Uterus (tissue), 2 donors: ENCODE measurements at regions not wholly inside any gene's neighbourhood (a gene's known extent, or its start where the extent isn't known, plus 50 kb on each side); places are given as distances from the start of the nearest gene placed in this dataset.

Source experiments
- CTCF ChIP-seq, 4 experiments: fragments of 200-600 bp in 2 of 4; fragments of 450-650 bp in 2 of 4; sonication (generic) in 2 of 4; IDR thresholded peaks; one replicate each; pipeline ENCODE4 v1.5.1; 2016 to 2019; ENCODE audit warnings: antibody characterized with exemption in 4 of 4, mild to moderate bottlenecking in 2 of 4, moderate library complexity in 1 of 4
- POLR2A ChIP-seq, 2 donors: fragments of 450-650 bp; IDR thresholded peaks; one replicate each; pipeline ENCODE4 v1.6.1; 2016; ENCODE audit warnings: antibody characterized with exemption in 2 of 2, mild to moderate bottlenecking in 1 of 2, moderate library complexity in 1 of 2

- TF ChIP-seq POLR2A (IDR thresholded peaks at IDR 0.05) (no peak), CTCF (IDR thresholded peaks at IDR 0.05) (no peak)
Observed at GRCh38 chr11:103636232-103636631, 400.2 kb upstream of the DDI1 start.
